Spleen (tissue), 11 donors: ENCODE measurements at regions not wholly inside any gene's neighbourhood (a gene's known extent, or its start where the extent isn't known, plus 50 kb on each side); places are given as distances from the start of the nearest gene placed in this dataset.

Source experiments
- DNase-seq: peaks from one replicate; pipeline ENCODE4 v3.0.0-alpha.2; 2020
- H3K27ac ChIP-seq, 8 donors: fragments of 200-600 bp; sonication (generic) in 7 of 8; 1 replicate in 4 of 8; 2 replicates in 4 of 8; pipeline versions ENCODE4 v1.5.0 to v1.8.0; 2016 to 2021; ENCODE audit warnings: inconsistent platforms in 4 of 8, mild to moderate bottlenecking in 4 of 8, moderate library complexity in 1 of 8
- H3K27me3 ChIP-seq, 7 donors: fragments of 200-600 bp; sonication (generic) in 6 of 7; replicated peaks in 1 of 7; 1 replicate in 4 of 7; 2 replicates in 3 of 7; pipeline versions ENCODE4 v1.5.0 to v1.8.0; 2016 to 2021; ENCODE audit warnings: inconsistent platforms in 3 of 7, mild to moderate bottlenecking in 1 of 7
- H3K36me3 ChIP-seq, 6 donors: fragments of 200-600 bp; sonication (generic) in 5 of 6; 1 replicate in 4 of 6; 2 replicates in 2 of 6; pipeline versions ENCODE4 v1.5.0 to v1.8.0; 2016 to 2021; ENCODE audit warnings: inconsistent platforms in 2 of 6
- H3K4me1 ChIP-seq, 6 donors: fragments of 200-600 bp; sonication (generic) in 5 of 6; 1 replicate in 3 of 6; 2 replicates in 3 of 6; pipeline versions ENCODE4 v1.5.0 to v1.8.0; 2016 to 2021; ENCODE audit warnings: inconsistent platforms in 3 of 6
- H3K4me3 ChIP-seq, 8 donors: fragments of 200-600 bp; sonication (generic) in 7 of 8; 1 replicate in 4 of 8; 2 replicates in 4 of 8; pipeline versions ENCODE4 v1.5.0 to v1.8.0; 2016 to 2021; ENCODE audit warnings: inconsistent platforms in 4 of 8, mild to moderate bottlenecking in 4 of 8, moderate library complexity in 2 of 8
- H3K9me3 ChIP-seq, 8 donors: fragments of 200-600 bp; sonication (generic) in 7 of 8; 1 replicate in 4 of 8; 2 replicates in 4 of 8; pipeline versions ENCODE4 v1.5.0 to v1.8.0; 2016 to 2021; ENCODE audit warnings: inconsistent platforms in 4 of 8
- CTCF ChIP-seq, 11 experiments: fragments of 200-600 bp in 7 of 11; fragments of 450-650 bp in 4 of 11; sonication (generic) in 4 of 11; IDR thresholded peaks in 8 of 11; conservative IDR thresholded peaks in 3 of 11; 1 replicate in 7 of 11; 2 replicates in 4 of 11; pipeline versions ENCODE4 v1.4.0 to v1.8.0; 2016 to 2021; ENCODE audit warnings: antibody characterized with exemption in 11 of 11, inconsistent platforms in 4 of 11, mild to moderate bottlenecking in 1 of 11
- POLR2A ChIP-seq, 3 donors: fragments of 450-650 bp; IDR thresholded peaks; one replicate each; pipeline ENCODE4 v1.5.1; 2017; ENCODE audit warnings: antibody characterized with exemption in 3 of 3, mild to moderate bottlenecking in 1 of 3
- POLR2AphosphoS5 ChIP-seq, 3 donors: sonication (generic); formaldehyde crosslinking; IDR thresholded peaks; one replicate each; pipeline ENCODE4 v1.5.1; 2017; ENCODE audit warnings: antibody characterized with exemption in 3 of 3
- WGBS, 5 donors: extraction: QIAGEN DNeasy Blood & Tissue Kit in 3 of 5; methylation state at CpG; one replicate each; pipeline versions ENCODE4 v1.1.5 to v1.1.7; 2013 to 2018; 5-methylcytosine and 5-hydroxymethylcytosine counted together
- intact Hi-C: fragments of 100-400 bp; cut with DNase I; formaldehyde crosslinking; loops from one replicate; pipeline ENCODE4 v1.15.0; 2023; ENCODE audit warnings: low total_unique reads
- donor health status: healthy with polysubstance abuse.
- donor health status: DM: no; HTN: no; CAD: no; lungs with moderate emphysema.
- donor health status: DM: no; HTN: no; CAD: no.
- donor health status: Bipolar disorder and iron deficiency.
- donor health status: healthy.
- donor health status: DM: no; HTN: no; CAD: no.
- donor health status: DM: yes; HTN: yes; CAD: no.

- no peaks in the 10 kb centered on the region for H3K36me3 ChIP-seq
- 66 to 79% (median 74%) methylated on average over 4 of the region's 4 CpGs for WGBS, 5 donors
- no peaks in the 10 kb centered on the region for H3K4me1 ChIP-seq
- H3K4me3 ChIP-seq, result no peak overlapping the region
- H3K9me3 ChIP-seq, result no peaks in the 10 kb centered on the region
- no peak overlapping the region for H3K27ac ChIP-seq
- peaks cover 0 to 2% (median 0%) of the 10 kb centered on the region in 7 donors for H3K27me3 ChIP-seq
- intact Hi-C loops, result no loop called here
- TF ChIP-seq POLR2A (IDR thresholded peaks at IDR 0.05) (no peak), CTCF (IDR thresholded peaks at IDR 0.05 in 8 of 11, conservative IDR thresholded peaks at IDR 0.05 in 3 of 11) (no peak), POLR2AphosphoS5 (IDR thresholded peaks at IDR 0.05) (no peak)
- no peak for DNase-seq
Observed at GRCh38 chr3:193129607-193130006, 111.4 kb upstream of the PLAAT1 start.

- WGBS, 5 donors, result 64 to 96% (median 83%) methylated on average over 4 of the region's 4 CpGs
- Histone ChIP-seq H3K4me1 (no peaks in the 10 kb centered on the region), H3K27me3 (peaks cover 0 to 2% (median 0%) of the 10 kb centered on the region in 7 donors), H3K36me3 (no peaks in the 10 kb centered on the region), H3K27ac (no peak overlapping the region), H3K9me3 (no peaks in the 10 kb centered on the region), H3K4me3 (no peak overlapping the region)
- TF ChIP-seq CTCF (IDR thresholded peaks at IDR 0.05 in 8 of 11, conservative IDR thresholded peaks at IDR 0.05 in 3 of 11), result no peak
- TF ChIP-seq POLR2A (IDR thresholded peaks at IDR 0.05), result no peak
- no peak for TF ChIP-seq POLR2AphosphoS5 (IDR thresholded peaks at IDR 0.05)
- no peak for DNase-seq
- intact Hi-C loops, result no loop called here
Observed at GRCh38 chr3:193130576-193130975, 110.4 kb upstream of the PLAAT1 start.

- no peak for DNase-seq
- Histone ChIP-seq H3K4me1 (no peaks in the 10 kb centered on the region), H3K27ac (no peak overlapping the region), H3K9me3 (no peaks in the 10 kb centered on the region), H3K36me3 (no peaks in the 10 kb centered on the region), H3K4me3 (no peak overlapping the region), H3K27me3 (peaks cover 0 to 2% (median 0%) of the 10 kb centered on the region in 7 donors)
- no peak for TF ChIP-seq CTCF (IDR thresholded peaks at IDR 0.05 in 8 of 11, conservative IDR thresholded peaks at IDR 0.05 in 3 of 11)
- no peak for TF ChIP-seq POLR2AphosphoS5 (IDR thresholded peaks at IDR 0.05)
- TF ChIP-seq POLR2A (IDR thresholded peaks at IDR 0.05), result no peak
- 56 to 73% (median 64%) methylated on average over 2 of the region's 2 CpGs for whole genome bisulfite sequencing, 5 donors
- intact Hi-C loops, result no loop called here
Observed at GRCh38 chr3:193132241-193132640, 108.8 kb upstream of the PLAAT1 start.

GRCh38 chr3:193132964-193133363 lies 108.1 kb upstream of the PLAAT1 start:
- Histone ChIP-seq H3K36me3 (no peaks in the 10 kb centered on the region), H3K27ac (no peak overlapping the region), H3K4me1 (no peaks in the 10 kb centered on the region), H3K4me3 (no peak overlapping the region), H3K9me3 (no peaks in the 10 kb centered on the region), H3K27me3 (peaks cover 0 to 2% (median 0%) of the 10 kb centered on the region in 7 donors)
- intact Hi-C loops, result no loop called here
- DNase-seq, result no peak
- TF ChIP-seq POLR2AphosphoS5 (IDR thresholded peaks at IDR 0.05) (no peak), CTCF (IDR thresholded peaks at IDR 0.05 in 8 of 11, conservative IDR thresholded peaks at IDR 0.05 in 3 of 11) (no peak), POLR2A (IDR thresholded peaks at IDR 0.05) (no peak)
- 66 to 88% (median 84%) methylated on average over 4 of the region's 4 CpGs for WGBS, 5 donors
